DOHH2 (cell line): ENCODE measurements at regions not wholly inside any gene's neighbourhood (a gene's known extent, or its start where the extent isn't known, plus 50 kb on each side); places are given as distances from the start of the nearest gene placed in this dataset.

ENCODE experiments used
- EZH2phosphoT487 ChIP-seq: fragments of 200-600 bp; sonication (generic); IDR thresholded peaks from 2 replicates; pipeline ENCODE4 v1.6.1; 2017; ENCODE audit warnings: borderline replicate concordance, mild to moderate bottlenecking, antibody characterized with exemption, low read length, moderate library complexity, mixed read lengths
- TF ChIP-seq, protein P1 (sequence below): fragments of 200-600 bp; sonication (generic); IDR thresholded peaks from one replicate; pipeline ENCODE4 v1.5.1; 2014; ENCODE audit warnings: antibody characterized with exemption, mild to moderate bottlenecking, low read depth, low read length; ENCODE audit not compliant: poor library complexity, severe bottlenecking

DNA sequence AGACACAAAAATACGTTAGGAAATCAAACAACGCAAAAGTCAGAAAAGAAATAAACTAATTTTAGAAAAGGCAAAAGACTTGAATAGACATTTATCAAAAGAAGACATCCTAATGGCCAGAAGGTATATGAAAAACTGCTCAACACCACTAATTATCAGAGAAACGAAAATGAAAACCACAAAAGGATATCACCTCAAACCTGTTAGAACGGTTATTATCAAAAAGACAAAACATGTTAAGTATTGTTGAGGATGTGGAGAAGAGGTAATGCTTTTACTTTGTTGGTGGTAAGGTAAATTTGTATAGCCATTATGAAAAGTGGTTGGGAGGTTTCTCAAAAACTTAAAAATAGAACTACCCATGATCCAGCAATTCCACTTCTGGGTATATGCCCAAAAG is 230.0 kb upstream of the RGMB start:
- TF ChIP-seq, protein P1, sequence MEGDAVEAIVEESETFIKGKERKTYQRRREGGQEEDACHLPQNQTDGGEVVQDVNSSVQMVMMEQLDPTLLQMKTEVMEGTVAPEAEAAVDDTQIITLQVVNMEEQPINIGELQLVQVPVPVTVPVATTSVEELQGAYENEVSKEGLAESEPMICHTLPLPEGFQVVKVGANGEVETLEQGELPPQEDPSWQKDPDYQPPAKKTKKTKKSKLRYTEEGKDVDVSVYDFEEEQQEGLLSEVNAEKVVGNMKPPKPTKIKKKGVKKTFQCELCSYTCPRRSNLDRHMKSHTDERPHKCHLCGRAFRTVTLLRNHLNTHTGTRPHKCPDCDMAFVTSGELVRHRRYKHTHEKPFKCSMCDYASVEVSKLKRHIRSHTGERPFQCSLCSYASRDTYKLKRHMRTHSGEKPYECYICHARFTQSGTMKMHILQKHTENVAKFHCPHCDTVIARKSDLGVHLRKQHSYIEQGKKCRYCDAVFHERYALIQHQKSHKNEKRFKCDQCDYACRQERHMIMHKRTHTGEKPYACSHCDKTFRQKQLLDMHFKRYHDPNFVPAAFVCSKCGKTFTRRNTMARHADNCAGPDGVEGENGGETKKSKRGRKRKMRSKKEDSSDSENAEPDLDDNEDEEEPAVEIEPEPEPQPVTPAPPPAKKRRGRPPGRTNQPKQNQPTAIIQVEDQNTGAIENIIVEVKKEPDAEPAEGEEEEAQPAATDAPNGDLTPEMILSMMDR: no peak
- no peak for TF ChIP-seq EZH2phosphoT487
